Keratinocyte (primary cell): ENCODE measurements at regions not wholly inside any gene's neighbourhood (a gene's known extent, or its start where the extent isn't known, plus 50 kb on each side); places are given as distances from the start of the nearest gene placed in this dataset.

Experiments used
- DNase-seq: peaks from one replicate; pipeline ENCODE4 v3.0.0-alpha.2; 2011; ENCODE audit warnings: low read depth, missing footprints, low spot score
- FAIRE-seq: peaks from 2 replicates; lab custom pipeline; 2011; peaks lifted over from hg19 to GRCh38; lab: Jason Lieb, UNC
- H2AFZ ChIP-seq: 2 replicates; pipeline ENCODE4 v1.6.0; 2012; ENCODE audit warnings: low read length, control low read depth, inconsistent platforms; ENCODE audit not compliant: control insufficient read depth
- H3K27ac ChIP-seq: 2 replicates; pipeline ENCODE4 v1.5.1; 2011; ENCODE audit warnings: low read length; ENCODE audit not compliant: control insufficient read depth, insufficient read depth
- H3K27me3 ChIP-seq: 3 replicates; pipeline ENCODE4 v1.6.0; 2011; ENCODE audit warnings: low read length; ENCODE audit not compliant: control insufficient read depth, insufficient read depth; ENCODE audit errors: extremely low read depth
- H3K36me3 ChIP-seq, 2 experiments: 2 replicates in 1 of 2; 3 replicates in 1 of 2; pipeline ENCODE4 v1.5.1; 2011; ENCODE audit warnings: low read length in 2 of 2, mild to moderate bottlenecking in 1 of 2; ENCODE audit not compliant: control insufficient read depth in 2 of 2, insufficient read depth in 2 of 2; ENCODE audit errors: extremely low read depth in 1 of 2
- H3K4me1 ChIP-seq: 3 replicates; pipeline ENCODE4 v1.5.1; 2011; ENCODE audit warnings: low read length; ENCODE audit not compliant: control insufficient read depth, insufficient read depth; ENCODE audit errors: extremely low read depth
- H3K4me2 ChIP-seq: 3 replicates; pipeline ENCODE4 v1.6.0; 2011; ENCODE audit warnings: low read depth, low read length; ENCODE audit not compliant: control insufficient read depth, insufficient read depth; ENCODE audit errors: extremely low read depth
- H3K4me3 ChIP-seq, 3 experiments: fragments of 200-600 bp in 1 of 3; sonication (generic) in 1 of 3; 2 replicates in 2 of 3; 3 replicates in 1 of 3; pipeline ENCODE4 v1.5.1; 2011 to 2016; ENCODE audit warnings: low read length in 3 of 3, mild to moderate bottlenecking in 3 of 3, control low read depth in 2 of 3, inconsistent platforms in 1 of 3, low read depth in 1 of 3, mixed read lengths in 1 of 3, mixed run types in 1 of 3, moderate library complexity in 1 of 3; ENCODE audit not compliant: control insufficient read depth in 2 of 3, insufficient read depth in 2 of 3; ENCODE audit errors: extremely low read depth in 1 of 3
- H3K79me2 ChIP-seq: 2 replicates; pipeline ENCODE4 v1.6.0; 2012; ENCODE audit warnings: low read length; ENCODE audit not compliant: control insufficient read depth, insufficient read depth
- H3K9ac ChIP-seq: 3 replicates; pipeline ENCODE4 v1.6.0; 2011; ENCODE audit warnings: low read length; ENCODE audit not compliant: control insufficient read depth, insufficient read depth; ENCODE audit errors: extremely low read depth
- H3K9me1 ChIP-seq: 3 replicates; pipeline ENCODE4 v1.6.0; 2011; ENCODE audit warnings: low read length; ENCODE audit not compliant: control insufficient read depth, insufficient read depth; ENCODE audit errors: extremely low read depth
- H3K9me3 ChIP-seq: 2 replicates; pipeline ENCODE4 v1.5.1; 2012; ENCODE audit warnings: low read depth, low read length; ENCODE audit not compliant: control insufficient read depth
- H4K20me1 ChIP-seq: 3 replicates; pipeline ENCODE4 v1.6.0; 2011; ENCODE audit warnings: low read length; ENCODE audit not compliant: control insufficient read depth, insufficient read depth; ENCODE audit errors: extremely low read depth
- EZH2 ChIP-seq: IDR thresholded peaks from one replicate; pipeline ENCODE4 v1.6.1; 2012; ENCODE audit warnings: inconsistent platforms, mild to moderate bottlenecking, low read length, moderate library complexity
- dilution Hi-C: fragments of 300-500 bp; cut with MboI; formaldehyde crosslinking; loops from one replicate; pipeline ENCODE4 v1.7.0; 2020; ENCODE audit warnings: low sequenced_read_pairs; ENCODE audit not compliant: extremely low pct_ligation_motif_present
- TF ChIP-seq, protein P1 (sequence below), 3 experiments: IDR thresholded peaks in 1 of 3; conservative IDR thresholded peaks in 1 of 3; optimal IDR thresholded peaks in 1 of 3; 2 replicates in 2 of 3; 3 replicates in 1 of 3; pipeline versions ENCODE3 to v1.5.1; 2011; ENCODE audit warnings: low read length in 3 of 3, mild to moderate bottlenecking in 3 of 3, moderate library complexity in 2 of 3, control low read depth in 1 of 3, inconsistent platforms in 1 of 3; ENCODE audit not compliant: insufficient read depth in 2 of 3; ENCODE audit errors: extremely low read depth in 1 of 3

DNA sequence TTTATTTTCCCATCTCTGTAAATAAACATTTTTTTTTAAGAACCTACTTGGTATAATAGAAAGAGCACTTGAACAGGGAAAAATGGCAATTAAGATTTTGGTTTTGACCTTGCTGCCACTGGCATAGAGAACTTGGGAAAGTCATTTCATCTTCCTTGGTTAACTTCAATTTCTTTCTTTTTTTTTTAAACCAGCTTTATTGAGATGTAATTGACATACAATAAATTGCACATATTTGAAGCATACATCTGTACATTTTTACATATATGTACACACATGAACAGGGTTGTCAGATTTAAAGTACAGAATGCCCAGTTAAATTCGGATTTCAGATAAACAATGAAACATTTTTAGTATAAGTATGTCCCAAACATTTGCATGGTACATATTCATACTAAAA, 103.0 kb upstream of the RAPGEF2 start:
- FAIRE-seq: no peak

DNA sequence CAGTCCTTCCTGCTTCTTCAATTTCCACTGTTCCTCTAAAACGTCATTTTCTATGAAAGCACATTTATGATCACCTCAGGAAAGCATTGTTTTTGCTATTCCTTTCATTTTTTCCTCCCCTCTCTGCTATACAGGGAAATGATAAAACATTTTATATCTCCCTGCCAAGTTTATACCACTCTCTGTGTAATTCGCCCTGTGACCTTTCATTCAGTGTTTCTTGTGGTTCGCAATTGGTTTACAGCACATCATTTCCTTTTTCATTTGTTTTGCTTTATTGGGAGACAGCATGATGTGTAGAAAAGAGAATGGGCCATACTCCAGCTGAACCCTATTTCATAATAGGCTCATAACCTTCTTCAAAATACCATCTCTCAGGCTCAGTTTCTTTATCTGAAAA, 99.9 kb upstream of the RAPGEF2 start:
- TF ChIP-seq, protein P1, sequence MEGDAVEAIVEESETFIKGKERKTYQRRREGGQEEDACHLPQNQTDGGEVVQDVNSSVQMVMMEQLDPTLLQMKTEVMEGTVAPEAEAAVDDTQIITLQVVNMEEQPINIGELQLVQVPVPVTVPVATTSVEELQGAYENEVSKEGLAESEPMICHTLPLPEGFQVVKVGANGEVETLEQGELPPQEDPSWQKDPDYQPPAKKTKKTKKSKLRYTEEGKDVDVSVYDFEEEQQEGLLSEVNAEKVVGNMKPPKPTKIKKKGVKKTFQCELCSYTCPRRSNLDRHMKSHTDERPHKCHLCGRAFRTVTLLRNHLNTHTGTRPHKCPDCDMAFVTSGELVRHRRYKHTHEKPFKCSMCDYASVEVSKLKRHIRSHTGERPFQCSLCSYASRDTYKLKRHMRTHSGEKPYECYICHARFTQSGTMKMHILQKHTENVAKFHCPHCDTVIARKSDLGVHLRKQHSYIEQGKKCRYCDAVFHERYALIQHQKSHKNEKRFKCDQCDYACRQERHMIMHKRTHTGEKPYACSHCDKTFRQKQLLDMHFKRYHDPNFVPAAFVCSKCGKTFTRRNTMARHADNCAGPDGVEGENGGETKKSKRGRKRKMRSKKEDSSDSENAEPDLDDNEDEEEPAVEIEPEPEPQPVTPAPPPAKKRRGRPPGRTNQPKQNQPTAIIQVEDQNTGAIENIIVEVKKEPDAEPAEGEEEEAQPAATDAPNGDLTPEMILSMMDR (optimal IDR thresholded peaks at IDR 0.05 in 1 of 3, IDR thresholded peaks at IDR 0.05 in 1 of 3, conservative IDR thresholded peaks at IDR 0.05 in 1 of 3; ENCODE audit: extremely low read depth in 1 of 3, insufficient read depth in 2 of 3, low read length in 3 of 3): no peak
- no peak for TF ChIP-seq EZH2
- no peaks in the 10 kb centered on the region for H3K9me3 ChIP-seq
- no peaks in the 10 kb centered on the region for H3K36me3 ChIP-seq
- DNase-seq: no peak
- peaks cover 19% of the 10 kb centered on the region for H3K4me1 ChIP-seq
- no peaks in the 10 kb centered on the region for H4K20me1 ChIP-seq
- no peak overlapping the region for H3K9ac ChIP-seq
- H3K79me2 ChIP-seq: no peaks in the 10 kb centered on the region
- no peak overlapping the region for H3K4me3 ChIP-seq
- no peaks in the 10 kb centered on the region for H3K9me1 ChIP-seq
- no peak overlapping the region for H3K4me2 ChIP-seq
- peak; percentile 48 for FAIRE-seq
- dilution Hi-C loops: no loop called here
- no peak overlapping the region for H2AFZ ChIP-seq
- no peak overlapping the region for H3K27ac ChIP-seq
- H3K27me3 ChIP-seq: no peaks in the 10 kb centered on the region

More for the DNA sequence above, 103.0 kb upstream of the RAPGEF2 start:
- H3K9me1 ChIP-seq: no peaks in the 10 kb centered on the region
- no peaks in the 10 kb centered on the region for H3K36me3 ChIP-seq
- H3K4me1 ChIP-seq: peaks cover 24% of the 10 kb centered on the region
- no peaks in the 10 kb centered on the region for H3K27me3 ChIP-seq
- no peaks in the 10 kb centered on the region for H3K9me3 ChIP-seq
- no peak overlapping the region for H3K9ac ChIP-seq
- dilution Hi-C loops: no loop called here
- no peaks in the 10 kb centered on the region for H4K20me1 ChIP-seq
- H3K4me3 ChIP-seq: no peak overlapping the region
- H3K27ac ChIP-seq: no peak overlapping the region
- H3K79me2 ChIP-seq: no peaks in the 10 kb centered on the region
- TF ChIP-seq, protein P1 (optimal IDR thresholded peaks at IDR 0.05 in 1 of 3, IDR thresholded peaks at IDR 0.05 in 1 of 3, conservative IDR thresholded peaks at IDR 0.05 in 1 of 3; ENCODE audit: extremely low read depth in 1 of 3, insufficient read depth in 2 of 3, low read length in 3 of 3): no peak
- no peak for TF ChIP-seq EZH2
- no peak for DNase-seq
- H3K4me2 ChIP-seq: no peak overlapping the region
- no peak overlapping the region for H2AFZ ChIP-seq
